ENCODE measurements at regions not wholly inside any gene's neighbourhood (a gene's known extent, or its start where the extent isn't known, plus 50 kb on each side); places are given as distances from the start of the nearest gene placed in this dataset.
A peak's percentile ranks its signal among the peaks of the same experiment; 100 is the strongest.
"Not testable (repeated sequence)": the region's sequence is repeated elsewhere in the genome, so short reads cannot be mapped to it uniquely, and the experiment has no call there.

- WGBS, 2 donors: 93 to 96% methylated on average over 1 of the region's 1 CpG
- intact Hi-C loops (cut with DNase I; ENCODE audit: low total_unique reads): no loop called here
Measured at GRCh38 chr6:104459543-104459942, 400.2 kb downstream of the HACE1 start.

GRCh38 chr6:104449918-104450317 lies 409.8 kb downstream of the HACE1 start:
- no peak overlapping the region for H3K27ac ChIP-seq
- H3K9me3 ChIP-seq: no peaks in the 10 kb centered on the region
- no peaks in the 10 kb centered on the region for H3K36me3 ChIP-seq (ENCODE audit: low read depth, missing control alignments)
- no peak for DNase-seq
- no peaks in the 10 kb centered on the region for H3K27me3 ChIP-seq
- intact Hi-C loops (cut with DNase I; ENCODE audit: low total_unique reads): no loop called here
- H3K4me3 ChIP-seq: no peak overlapping the region
- no peaks in the 10 kb centered on the region for H3K4me1 ChIP-seq
- TF ChIP-seq CTCF (IDR thresholded peaks at IDR 0.05) (no peak), POLR2A (IDR thresholded peaks at IDR 0.05) (no peak)
- 12 to 15% methylated on average over 1 of the region's 1 CpG for WGBS, 2 donors

More at GRCh38 chr6:104459543-104459942, 400.2 kb downstream of the HACE1 start:
- no peaks in the 10 kb centered on the region for H3K27me3 ChIP-seq
- H3K36me3 ChIP-seq (ENCODE audit: low read depth, missing control alignments): no peaks in the 10 kb centered on the region
- no peak for TF ChIP-seq CTCF (IDR thresholded peaks at IDR 0.05)
- no peak for DNase-seq
- no peaks in the 10 kb centered on the region for H3K4me1 ChIP-seq
- no peak overlapping the region for H3K4me3 ChIP-seq
- no peaks in the 10 kb centered on the region for H3K9me3 ChIP-seq
- H3K27ac ChIP-seq: no peak overlapping the region

- H3K27me3 ChIP-seq; H3K36me3 ChIP-seq (ENCODE audit: low read depth, missing control alignments); intact Hi-C loops (cut with DNase I; ENCODE audit: low total_unique reads); H3K9me3 ChIP-seq; H3K4me1 ChIP-seq: not testable (repeated sequence)
- DNase-seq: peak; percentile 49
- peak overlapping the region; percentile 45 to 57 for H3K4me3 ChIP-seq
- H3K27ac ChIP-seq: peak overlapping the region; percentile 43 to 47
- WGBS, 2 donors: 71 to 78% methylated on average over 14 to 31 of the region's 45 CpGs
Measured at GRCh38 chr6:104446101-104447080, 413.3 kb downstream of the HACE1 start.

- Histone ChIP-seq H3K4me1 (peaks cover 5% of the 10 kb centered on the region), H3K4me3 (no peak overlapping the region), H3K36me3 (ENCODE audit: low read depth, missing control alignments) (no peaks in the 10 kb centered on the region), H3K9me3 (no peaks in the 10 kb centered on the region), H3K27me3 (no peaks in the 10 kb centered on the region), H3K27ac (no peak overlapping the region)
- TF ChIP-seq POLR2A (IDR thresholded peaks at IDR 0.05) (no peak), CTCF (IDR thresholded peaks at IDR 0.05) (no peak)
- WGBS, 2 donors: 43 to 45% methylated on average over 2 of the region's 2 CpGs
- DNase-seq: no peak
- intact Hi-C loops (cut with DNase I; ENCODE audit: low total_unique reads): no loop called here
Measured at GRCh38 chr6:104434519-104434918, 425.2 kb downstream of the HACE1 start.

- Histone ChIP-seq H3K27ac (no peak overlapping the region), H3K36me3 (ENCODE audit: low read depth, missing control alignments) (no peaks in the 10 kb centered on the region), H3K4me3 (no peak overlapping the region), H3K9me3 (no peaks in the 10 kb centered on the region), H3K27me3 (no peaks in the 10 kb centered on the region), H3K4me1 (peaks cover 5% of the 10 kb centered on the region)
- intact Hi-C loops (cut with DNase I; ENCODE audit: low total_unique reads): no loop called here
- no peak for TF ChIP-seq CTCF (IDR thresholded peaks at IDR 0.05)
- TF ChIP-seq POLR2A (IDR thresholded peaks at IDR 0.05): no peak
- WGBS, 2 donors: 89 to 94% methylated on average over 3 of the region's 3 CpGs
- no peak for DNase-seq
Measured at GRCh38 chr6:104431096-104431495, 428.6 kb downstream of the HACE1 start.

Data from testis (tissue), 2 donors.